HG03159 (cell line): ENCODE measurements at regions not wholly inside any gene's neighbourhood (a gene's known extent, or its start where the extent isn't known, plus 50 kb on each side); places are given as distances from the start of the nearest gene placed in this dataset.

Experiments used
- ATAC-seq: cut with Tn5 transposase; IDR thresholded peaks from one replicate; pipeline ENCODE4 v1.9.1; 2021; ENCODE audit warnings: mild to moderate bottlenecking, moderate library complexity; ENCODE audit not compliant: unreplicated experiment

- no peak for ATAC-seq
Observed at GRCh38 chr15:96276438-96277210, 53.9 kb upstream of the NR2F2 start.
